ENCODE measurements at regions not wholly inside any gene's neighbourhood (a gene's known extent, or its start where the extent isn't known, plus 50 kb on each side); places are given as distances from the start of the nearest gene placed in this dataset.

- TF ChIP-seq MTA3 (CRISPR knock-in tag; IDR thresholded peaks at IDR 0.05) (no peak), ZNF546 (CRISPR knock-in tag; conservative IDR thresholded peaks at IDR 0.05) (no peak), CTCF (CRISPR knock-in tag; IDR thresholded peaks at IDR 0.05) (no peak), ZBTB10 (CRISPR knock-in tag; IDR thresholded peaks at IDR 0.05; ENCODE audit: borderline replicate concordance) (no peak), ZNF563 (CRISPR knock-in tag; IDR thresholded peaks at IDR 0.05) (no peak), NFRKB (IDR thresholded peaks at IDR 0.05) (no peak)
Measured at GRCh38 chr4:3655485-3655884, 110.7 kb upstream of the ADRA2C start.
